ENCODE measurements at regions not wholly inside any gene's neighbourhood (a gene's known extent, or its start where the extent isn't known, plus 50 kb on each side); places are given as distances from the start of the nearest gene placed in this dataset.
"Not testable (repeated sequence)": the region's sequence is repeated elsewhere in the genome, so short reads cannot be mapped to it uniquely, and the experiment has no call there.

- DNase-seq (ENCODE audit: low read depth, low spot score) = not testable (repeated sequence)
Measured at GRCh38 chr2:89756616-89757015, 1065.1 kb downstream of the RPIA start.

GRCh38 chr2:89758332-89759026 is 1067.0 kb downstream of the RPIA start:
- not testable (repeated sequence) for DNase-seq (ENCODE audit: low read depth, low spot score)

GRCh38 chr2:89760762-89761161 is 1069.3 kb downstream of the RPIA start:
- DNase-seq (ENCODE audit: low read depth, low spot score) = not testable (repeated sequence)

GRCh38 chr2:89761171-89761570 is 1069.7 kb downstream of the RPIA start:
- not testable (repeated sequence) for DNase-seq (ENCODE audit: low read depth, low spot score)

- not testable (repeated sequence) for DNase-seq (ENCODE audit: low read depth, low spot score)
Measured at GRCh38 chr2:89761863-89762262, 1070.4 kb downstream of the RPIA start.

GRCh38 chr2:89762461-89763253 is 1071.2 kb downstream of the RPIA start:
- not testable (repeated sequence) for DNase-seq (ENCODE audit: low read depth, low spot score)

GRCh38 chr2:89763254-89763580 is 1071.7 kb downstream of the RPIA start:
- DNase-seq (ENCODE audit: low read depth, low spot score) = peak; percentile 5

- DNase-seq (ENCODE audit: low read depth, low spot score) = no peak
Measured at GRCh38 chr2:89763581-89764485, 1072.4 kb downstream of the RPIA start.

GRCh38 chr2:89764571-89765360 is 1073.3 kb downstream of the RPIA start:
- not testable (repeated sequence) for DNase-seq (ENCODE audit: low read depth, low spot score)

GRCh38 chr2:89765361-89765718 is 1073.9 kb downstream of the RPIA start:
- not testable (repeated sequence) for DNase-seq (ENCODE audit: low read depth, low spot score)

- DNase-seq (ENCODE audit: low read depth, low spot score) = not testable (repeated sequence)
Measured at GRCh38 chr2:89766141-89766990, 1074.9 kb downstream of the RPIA start.

GRCh38 chr2:89767058-89767457 is 1075.6 kb downstream of the RPIA start:
- DNase-seq (ENCODE audit: low read depth, low spot score) = not testable (repeated sequence)

- DNase-seq (ENCODE audit: low read depth, low spot score) = no peak
Measured at GRCh38 chr2:89767572-89768435, 1076.3 kb downstream of the RPIA start.

GRCh38 chr2:89775885-89776284 is 1084.4 kb downstream of the RPIA start:
- no peak for DNase-seq (ENCODE audit: low read depth, low spot score)

GRCh38 chr2:89780318-89780717 is 1088.8 kb downstream of the RPIA start:
- DNase-seq (ENCODE audit: low read depth, low spot score) = no peak

- DNase-seq (ENCODE audit: low read depth, low spot score) = no peak
Measured at GRCh38 chr2:89781962-89782361, 1090.5 kb downstream of the RPIA start.

GRCh38 chr2:89784960-89785359 is 1093.5 kb downstream of the RPIA start:
- no peak for DNase-seq (ENCODE audit: low read depth, low spot score)

GRCh38 chr2:89785528-89785927 is 1094.1 kb downstream of the RPIA start:
- DNase-seq (ENCODE audit: low read depth, low spot score) = not testable (repeated sequence)

GRCh38 chr2:89786642-89787041 is 1095.2 kb downstream of the RPIA start:
- not testable (repeated sequence) for DNase-seq (ENCODE audit: low read depth, low spot score)
